Sigmoid colon (tissue), 6 donors: ENCODE measurements at regions not wholly inside any gene's neighbourhood (a gene's known extent, or its start where the extent isn't known, plus 50 kb on each side); places are given as distances from the start of the nearest gene placed in this dataset.

Source experiments
- DNase-seq: peaks from one replicate; pipeline ENCODE4 v3.0.0-alpha.2; 2019
- H3K27ac ChIP-seq, 4 donors: fragments of 200-600 bp; sonication (generic); one replicate each; pipeline ENCODE4 v1.5.1; 2016 to 2019; ENCODE audit warnings: mild to moderate bottlenecking in 1 of 4
- H3K27me3 ChIP-seq, 3 donors: fragments of 200-600 bp; sonication (generic); one replicate each; pipeline ENCODE4 v1.5.1; 2019; ENCODE audit warnings: mild to moderate bottlenecking in 1 of 3
- H3K36me3 ChIP-seq, 4 donors: fragments of 200-600 bp; sonication (generic); one replicate each; pipeline ENCODE4 v1.5.1; 2016 to 2019
- H3K4me1 ChIP-seq, 4 donors: fragments of 200-600 bp; sonication (generic); one replicate each; pipeline ENCODE4 v1.5.1; 2017 to 2019
- H3K4me3 ChIP-seq, 4 donors: fragments of 200-600 bp; sonication (generic); one replicate each; pipeline ENCODE4 v1.5.1; 2017 to 2019; ENCODE audit warnings: mild to moderate bottlenecking in 2 of 4, moderate library complexity in 1 of 4
- H3K9me3 ChIP-seq, 4 donors: fragments of 200-600 bp in 3 of 4; sonication (generic) in 3 of 4; one replicate each; pipeline versions ENCODE4 v1.5.1 to v1.6.1; 2013 to 2019
- CTCF ChIP-seq, 4 experiments: fragments of 450-650 bp in 3 of 4; fragments of 200-600 bp in 1 of 4; IDR thresholded peaks; one replicate each; pipeline ENCODE4 v1.5.1; 2016 to 2019; ENCODE audit warnings: antibody characterized with exemption in 4 of 4, mild to moderate bottlenecking in 3 of 4, moderate library complexity in 2 of 4
- EP300 ChIP-seq, 4 donors: sonication (generic); formaldehyde crosslinking; IDR thresholded peaks; one replicate each; pipeline ENCODE4 v1.6.1; 2017; ENCODE audit warnings: antibody characterized with exemption in 4 of 4
- POLR2A ChIP-seq, 2 donors: fragments of 450-650 bp; IDR thresholded peaks; one replicate each; pipeline ENCODE4 v1.6.1; 2016; ENCODE audit warnings: antibody characterized with exemption in 2 of 2, mild to moderate bottlenecking in 2 of 2, moderate library complexity in 2 of 2
- POLR2AphosphoS5 ChIP-seq, 4 donors: sonication (generic); formaldehyde crosslinking; IDR thresholded peaks; one replicate each; pipeline ENCODE4 v1.6.1; 2017; ENCODE audit warnings: antibody characterized with exemption in 4 of 4
- WGBS, 2 donors: extraction: QIAGEN DNeasy Blood & Tissue Kit; methylation state at CpG; one replicate each; pipeline ENCODE4 v1.1.7; 2013; 5-methylcytosine and 5-hydroxymethylcytosine counted together
- intact Hi-C: fragments of 100-400 bp; cut with DNase I; formaldehyde crosslinking; loops from one replicate; pipeline ENCODE4 v1.15.1; 2023
- donor health status: healthy with polysubstance abuse.
- donor health status: healthy.

DNA sequence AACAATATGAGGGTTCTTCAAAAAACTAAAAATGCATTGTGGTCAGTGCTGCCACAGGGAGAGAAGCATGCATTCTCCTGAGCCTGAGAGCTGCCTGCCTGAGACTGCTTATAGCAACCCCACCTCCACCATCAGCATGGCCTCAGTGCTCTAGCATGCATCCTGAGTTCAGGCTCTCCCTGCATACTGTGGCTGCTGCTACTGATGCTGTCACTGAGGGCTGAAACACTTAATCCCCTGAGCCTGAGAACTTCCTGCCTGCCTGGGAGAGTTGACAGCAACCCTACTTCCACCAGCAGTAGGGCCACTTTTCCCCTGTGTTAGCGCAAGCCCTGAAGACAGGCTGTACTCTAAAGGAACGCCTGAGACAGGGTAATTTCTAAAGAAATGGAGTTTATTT lies 206.0 kb downstream of the FBXO4 start:
- no peak overlapping the region for H3K4me3 ChIP-seq
- H3K27me3 ChIP-seq, result no peaks in the 10 kb centered on the region
- TF ChIP-seq POLR2A (IDR thresholded peaks at IDR 0.05) (no peak), EP300 (IDR thresholded peaks at IDR 0.05) (no peak), CTCF (IDR thresholded peaks at IDR 0.05) (no peak), POLR2AphosphoS5 (IDR thresholded peaks at IDR 0.05) (no peak)
- H3K36me3 ChIP-seq, result no peaks in the 10 kb centered on the region
- H3K9me3 ChIP-seq, result no peaks in the 10 kb centered on the region
- intact Hi-C loops, result no loop called here
- H3K4me1 ChIP-seq, result no peaks in the 10 kb centered on the region
- no peak overlapping the region for H3K27ac ChIP-seq
- no peak for DNase-seq
- 59 to 69% methylated on average over 2 of the region's 2 CpGs for WGBS, 2 donors

DNA sequence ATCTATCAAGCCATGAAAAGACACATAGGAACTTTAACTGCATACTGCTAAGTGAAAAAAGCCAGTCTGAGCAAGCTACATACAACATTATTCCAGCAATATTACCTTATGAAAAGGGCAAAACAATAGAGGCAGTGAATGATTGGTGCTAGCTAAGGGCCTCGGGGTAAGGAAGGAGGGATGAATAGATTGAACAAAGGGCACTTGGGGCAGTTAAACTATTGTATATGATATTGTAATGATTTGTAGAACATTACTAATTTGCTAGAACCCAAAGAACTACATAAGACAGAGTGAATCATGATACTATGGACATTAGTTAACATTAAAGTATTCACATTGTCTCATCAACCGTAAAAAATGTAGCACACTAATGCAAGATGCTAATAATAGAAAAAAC lies 218.3 kb downstream of the FBXO4 start:
- no peaks in the 10 kb centered on the region for H3K4me1 ChIP-seq
- H3K27ac ChIP-seq, result no peak overlapping the region
- no peak for DNase-seq
- H3K36me3 ChIP-seq, result no peaks in the 10 kb centered on the region
- no peak overlapping the region for H3K4me3 ChIP-seq
- no peaks in the 10 kb centered on the region for H3K27me3 ChIP-seq
- WGBS, 2 donors, result 85% methylated on average over 2 of the region's 2 CpGs
- no peaks in the 10 kb centered on the region for H3K9me3 ChIP-seq
- intact Hi-C loops, result no loop called here
- TF ChIP-seq EP300 (IDR thresholded peaks at IDR 0.05), result no peak
- TF ChIP-seq CTCF (IDR thresholded peaks at IDR 0.05), result no peak
- TF ChIP-seq POLR2AphosphoS5 (IDR thresholded peaks at IDR 0.05), result no peak
- no peak for TF ChIP-seq POLR2A (IDR thresholded peaks at IDR 0.05)

GRCh38 chr5:42148813-42149212 lies 223.7 kb downstream of the FBXO4 start:
- H3K27ac ChIP-seq, result no peak overlapping the region
- H3K27me3 ChIP-seq, result no peaks in the 10 kb centered on the region
- no peaks in the 10 kb centered on the region for H3K4me1 ChIP-seq
- 9 to 46% methylated on average over 1 of the region's 1 CpG for WGBS, 2 donors
- H3K9me3 ChIP-seq, result peaks cover 0 to 12% (median 7%) of the 10 kb centered on the region in 4 donors
- no peaks in the 10 kb centered on the region for H3K36me3 ChIP-seq
- intact Hi-C loops, result no loop called here
- no peak overlapping the region for H3K4me3 ChIP-seq
- TF ChIP-seq POLR2A (IDR thresholded peaks at IDR 0.05), result no peak
- TF ChIP-seq POLR2AphosphoS5 (IDR thresholded peaks at IDR 0.05), result no peak
- TF ChIP-seq CTCF (IDR thresholded peaks at IDR 0.05), result no peak
- TF ChIP-seq EP300 (IDR thresholded peaks at IDR 0.05), result no peak
- no peak for DNase-seq

GRCh38 chr5:42157215-42157614 lies 232.1 kb downstream of the FBXO4 start:
- DNase-seq, result no peak
- H3K4me1 ChIP-seq, result no peaks in the 10 kb centered on the region
- H3K9me3 ChIP-seq, result no peaks in the 10 kb centered on the region
- no peaks in the 10 kb centered on the region for H3K27me3 ChIP-seq
- H3K36me3 ChIP-seq, result no peaks in the 10 kb centered on the region
- H3K27ac ChIP-seq, result no peak overlapping the region
- 56 to 58% methylated on average over 3 of the region's 3 CpGs for WGBS, 2 donors
- intact Hi-C loops, result no loop called here
- TF ChIP-seq POLR2AphosphoS5 (IDR thresholded peaks at IDR 0.05) (no peak), EP300 (IDR thresholded peaks at IDR 0.05) (no peak), CTCF (IDR thresholded peaks at IDR 0.05) (no peak), POLR2A (IDR thresholded peaks at IDR 0.05) (no peak)
- no peak overlapping the region for H3K4me3 ChIP-seq

DNA sequence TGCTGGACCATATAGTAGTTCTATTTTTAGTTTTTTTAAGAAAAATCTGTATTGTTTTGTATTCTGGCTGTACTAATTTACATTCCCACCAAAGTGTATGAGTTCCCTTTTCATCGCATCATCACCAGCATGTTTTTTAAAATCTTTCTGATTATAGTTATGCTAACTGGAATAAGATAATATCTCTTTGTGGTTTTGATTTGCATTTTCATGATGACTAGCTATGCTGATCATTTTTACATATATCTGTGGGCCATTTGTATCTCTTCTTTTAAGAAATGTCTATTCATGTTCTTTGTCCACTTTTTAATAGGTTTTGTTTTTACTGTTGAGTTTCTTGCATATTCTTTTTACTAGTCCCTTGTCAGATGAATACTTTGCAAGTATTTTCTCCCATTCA lies 238.0 kb downstream of the FBXO4 start:
- H3K4me3 ChIP-seq, result no peak overlapping the region
- no peaks in the 10 kb centered on the region for H3K4me1 ChIP-seq
- no peak for DNase-seq
- H3K27ac ChIP-seq, result no peak overlapping the region
- 94 to 97% methylated on average over 1 of the region's 1 CpG for WGBS, 2 donors
- H3K9me3 ChIP-seq, result no peaks in the 10 kb centered on the region
- TF ChIP-seq CTCF (IDR thresholded peaks at IDR 0.05) (no peak), EP300 (IDR thresholded peaks at IDR 0.05) (no peak), POLR2AphosphoS5 (IDR thresholded peaks at IDR 0.05) (no peak), POLR2A (IDR thresholded peaks at IDR 0.05) (no peak)
- intact Hi-C loops, result no loop called here
- H3K27me3 ChIP-seq, result no peaks in the 10 kb centered on the region
- H3K36me3 ChIP-seq, result no peaks in the 10 kb centered on the region
